HG03159 (cell line): ENCODE measurements at regions not wholly inside any gene's neighbourhood (a gene's known extent, or its start where the extent isn't known, plus 50 kb on each side); places are given as distances from the start of the nearest gene placed in this dataset.

ENCODE experiments used
- ATAC-seq: cut with Tn5 transposase; IDR thresholded peaks from one replicate; pipeline ENCODE4 v1.9.1; 2021; ENCODE audit warnings: mild to moderate bottlenecking, moderate library complexity; ENCODE audit not compliant: unreplicated experiment

DNA sequence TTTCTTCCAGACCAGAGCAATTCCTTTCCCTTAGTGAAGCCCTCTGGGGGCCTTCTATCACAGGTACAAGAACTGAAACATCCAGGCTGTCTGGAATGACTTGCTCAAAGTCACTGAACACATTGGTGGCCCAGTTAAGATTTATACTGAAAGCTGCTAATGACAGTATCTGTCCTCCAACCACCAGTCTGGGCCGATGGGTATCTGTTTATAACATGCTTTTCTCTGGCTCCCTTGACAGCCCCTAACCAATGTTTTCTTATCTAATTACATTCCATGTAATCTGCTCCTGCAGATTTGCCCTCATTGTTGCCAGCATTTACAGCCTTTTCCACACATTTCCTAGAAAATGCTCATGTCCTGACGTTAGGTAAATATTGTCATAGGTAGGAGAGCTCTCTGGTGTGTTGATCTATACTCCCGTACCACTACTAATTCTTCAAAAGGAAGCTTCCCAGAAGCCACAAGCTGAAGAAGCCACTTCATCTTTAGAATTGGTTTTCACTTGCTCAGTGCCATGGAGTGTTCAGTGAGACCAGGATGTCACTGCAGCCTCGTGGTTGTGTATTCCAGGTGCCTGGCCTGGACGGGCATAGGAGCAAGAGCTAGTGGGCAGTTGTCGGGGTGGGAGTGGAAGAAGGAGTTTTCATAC, 163.9 kb downstream of the TSEN15 start:
- ATAC-seq, result no peak

DNA sequence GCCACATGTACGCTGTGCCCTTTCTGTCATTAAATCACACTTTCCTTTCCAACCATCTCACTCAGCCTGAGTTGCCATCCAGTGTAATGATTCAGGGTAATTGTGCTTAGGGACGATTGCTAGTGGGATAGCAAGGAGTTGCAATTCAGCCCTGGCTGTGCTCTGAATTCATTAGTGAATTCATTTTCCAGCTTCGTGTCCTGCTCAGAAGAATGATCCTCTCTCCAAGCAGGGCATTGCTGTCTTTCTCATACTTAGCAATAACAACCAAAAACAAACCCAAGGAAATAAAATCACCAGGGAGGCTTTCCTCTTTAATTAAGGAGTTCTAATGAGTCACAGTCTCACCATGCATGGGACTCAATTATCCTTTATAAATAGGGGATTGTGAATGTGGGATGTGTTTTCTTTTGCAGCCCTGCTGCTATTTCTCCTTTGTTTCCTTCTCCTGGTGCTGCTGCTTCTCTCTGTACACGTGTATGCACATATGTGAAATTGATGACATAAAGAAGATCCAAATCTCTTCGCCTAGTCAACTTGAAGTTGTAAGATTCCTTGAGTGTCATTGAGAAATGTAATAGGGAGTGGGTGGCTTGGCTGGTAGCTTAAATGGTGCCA, 167.0 kb downstream of the TSEN15 start:
- ATAC-seq, result no peak

DNA sequence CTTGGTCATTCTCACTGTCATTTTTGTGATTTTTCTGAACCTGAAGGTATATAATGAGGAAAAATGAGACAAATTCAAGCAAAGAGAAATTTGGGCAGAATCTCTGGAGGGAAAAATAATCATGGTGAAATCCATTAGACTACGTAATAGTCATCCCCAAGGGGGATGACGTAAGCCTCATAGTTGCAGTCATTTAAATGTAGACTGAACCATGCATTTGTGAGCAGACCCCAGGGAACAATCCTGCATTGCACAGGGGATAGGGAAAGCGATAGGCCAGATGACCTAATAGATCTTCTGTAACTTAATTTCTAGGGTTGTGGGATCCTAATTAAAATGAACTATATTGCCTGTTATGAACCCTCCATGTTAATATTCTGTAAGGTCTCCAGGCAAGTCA, 167.4 kb upstream of the C1orf21 start:
- no peak for ATAC-seq

DNA sequence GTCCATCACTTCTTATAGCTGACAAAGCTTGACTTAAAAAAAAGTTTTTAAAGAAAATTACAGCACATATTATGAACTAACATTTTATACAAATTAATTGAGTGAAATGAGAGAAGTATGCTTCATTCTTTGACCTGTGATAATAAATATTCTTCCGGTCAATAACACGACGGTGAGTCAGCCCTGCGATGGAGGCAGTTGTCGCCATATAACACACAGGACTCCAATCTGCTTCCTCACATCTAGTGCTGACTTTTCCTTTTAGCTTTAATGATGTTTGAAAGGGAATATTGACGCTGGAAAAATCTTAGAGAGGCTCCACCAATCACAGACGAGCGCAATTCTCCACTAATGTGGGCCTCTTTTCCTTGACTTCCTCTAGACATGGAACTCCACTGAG, 166.9 kb upstream of the C1orf21 start:
- no peak for ATAC-seq

DNA sequence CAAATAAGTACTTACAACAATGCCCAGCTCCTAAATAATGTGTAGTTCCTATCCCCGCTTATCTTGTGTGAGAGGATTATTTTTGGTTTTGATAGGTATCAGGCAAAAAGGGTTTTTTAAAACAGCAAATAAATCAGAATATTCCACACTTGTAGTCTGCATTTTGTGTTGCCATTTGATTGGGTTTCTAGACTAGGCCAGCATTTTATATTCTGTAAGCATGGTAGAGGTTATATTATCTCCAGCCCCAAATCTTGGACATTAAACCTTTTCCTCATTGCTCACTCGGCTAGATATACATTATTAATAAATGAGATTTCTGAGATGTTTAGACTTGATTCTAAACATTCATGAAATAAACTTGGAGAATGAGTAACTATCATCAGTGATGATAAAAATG, 165.7 kb upstream of the C1orf21 start:
- no peak for ATAC-seq

DNA sequence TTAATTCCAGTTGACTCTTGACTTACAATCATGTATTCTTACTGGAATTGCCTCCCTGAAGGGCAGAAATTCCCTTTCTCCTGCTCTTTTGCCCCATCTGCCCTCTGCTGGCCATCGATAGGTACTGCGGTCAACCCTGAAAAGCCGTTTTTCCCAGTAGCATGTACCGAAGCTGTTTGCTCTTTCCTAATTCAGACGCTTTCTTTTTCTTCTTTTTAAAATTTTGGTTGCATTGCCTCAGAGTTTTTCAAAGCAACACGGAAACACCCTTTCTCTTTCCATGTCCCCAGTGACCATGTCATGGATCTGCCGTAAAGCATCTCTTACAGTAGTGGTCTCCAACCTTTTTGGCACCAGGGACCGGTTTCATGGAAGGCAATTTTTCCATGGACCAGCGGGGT, 164.2 kb upstream of the C1orf21 start:
- no peak for ATAC-seq

DNA sequence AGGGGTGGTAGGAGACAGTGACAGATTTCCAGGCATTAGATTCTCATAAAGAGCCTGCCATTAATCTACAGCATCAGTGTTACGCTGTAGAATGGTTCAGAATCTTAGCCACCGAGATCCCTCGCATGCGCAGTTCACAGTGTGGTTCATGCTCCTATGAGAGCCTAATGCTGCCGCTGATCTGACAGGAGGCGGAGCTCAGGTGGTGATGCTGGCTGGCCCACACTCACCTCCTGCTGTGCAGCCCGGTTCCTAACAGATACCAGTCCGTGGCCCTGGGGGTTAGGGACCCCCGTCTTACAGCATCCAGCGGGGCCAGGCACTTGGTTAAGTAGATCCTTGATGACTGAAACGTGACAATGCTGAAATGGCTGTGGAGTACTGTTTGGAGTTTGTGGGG, 163.6 kb upstream of the C1orf21 start:
- ATAC-seq, result no peak

DNA sequence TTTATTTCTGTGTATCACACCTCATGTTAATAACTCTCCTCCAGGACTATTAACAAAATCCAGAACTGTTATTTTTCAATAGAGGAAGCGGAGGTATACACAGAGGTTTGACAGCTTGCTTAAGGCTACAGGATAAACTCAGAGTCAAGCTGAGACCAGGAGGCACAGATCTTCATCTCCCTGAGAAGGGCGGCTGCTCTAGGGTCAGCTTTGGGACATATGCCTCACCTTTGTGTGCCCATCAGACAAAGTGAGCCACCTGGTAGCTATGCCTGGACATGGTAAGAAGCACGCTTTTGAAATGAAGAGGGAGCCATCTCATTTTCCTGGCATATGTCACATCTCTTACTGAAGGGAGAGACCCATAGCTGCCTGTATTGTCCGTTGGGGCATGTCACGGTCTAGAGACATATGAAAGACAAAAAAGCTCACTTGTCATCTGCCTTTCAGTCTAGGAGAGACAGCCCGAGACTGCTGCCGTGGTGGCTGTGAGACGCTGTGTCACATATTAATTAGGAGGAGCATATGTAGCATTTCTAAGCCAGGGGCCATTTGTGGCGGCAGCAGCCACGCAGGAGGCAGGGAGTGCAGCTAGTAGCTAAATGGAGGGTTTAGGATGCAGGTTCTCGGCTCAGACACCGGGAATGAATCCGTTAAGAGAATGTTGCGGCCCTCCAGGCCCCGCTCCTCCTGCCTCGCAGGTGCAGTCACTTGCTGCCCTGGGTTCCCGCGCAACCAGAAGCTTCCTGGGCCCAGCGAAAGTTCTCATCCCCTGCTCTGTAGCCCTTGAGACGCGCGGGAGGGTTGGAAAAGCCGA, 161.3 kb upstream of the C1orf21 start:
- no peak for ATAC-seq

DNA sequence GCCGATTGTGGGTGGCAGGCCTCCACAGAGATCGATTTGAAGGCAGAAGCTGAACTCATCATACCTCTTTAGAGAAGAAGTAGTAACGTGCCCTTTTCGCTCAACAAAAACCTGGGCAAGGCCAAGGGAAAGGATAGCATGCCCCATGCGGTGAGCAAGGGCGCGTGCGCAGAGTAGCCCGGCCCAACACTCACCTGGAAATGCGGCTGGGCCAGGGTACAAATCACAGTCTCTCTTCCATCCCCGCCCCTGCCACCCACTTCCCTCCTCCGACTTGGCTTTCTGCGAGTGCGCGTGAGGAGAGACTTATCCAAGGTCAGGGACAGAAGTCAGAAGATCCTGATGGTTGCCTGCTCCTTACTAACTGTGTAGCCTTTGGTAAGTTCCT, 160.7 kb upstream of the C1orf21 start:
- ATAC-seq, result no peak

DNA sequence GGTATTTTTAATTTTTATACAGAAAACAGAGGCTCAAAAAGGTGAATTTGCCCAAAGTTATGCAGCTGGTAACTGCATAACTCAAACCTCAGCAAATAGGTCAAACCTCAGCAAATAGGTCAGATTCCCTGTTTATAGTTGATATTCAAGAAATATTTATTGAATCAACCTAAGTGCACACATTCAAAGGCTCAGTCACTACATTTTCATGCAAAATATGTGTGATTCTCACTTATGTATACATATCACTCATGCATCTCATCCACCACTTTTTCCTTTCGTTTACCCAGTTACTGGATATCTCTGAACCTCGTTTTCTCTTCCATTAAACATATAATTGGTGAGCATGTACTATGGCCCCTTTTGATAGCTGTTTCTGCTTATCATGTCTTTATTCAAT, 158.3 kb upstream of the C1orf21 start:
- ATAC-seq, result no peak

DNA sequence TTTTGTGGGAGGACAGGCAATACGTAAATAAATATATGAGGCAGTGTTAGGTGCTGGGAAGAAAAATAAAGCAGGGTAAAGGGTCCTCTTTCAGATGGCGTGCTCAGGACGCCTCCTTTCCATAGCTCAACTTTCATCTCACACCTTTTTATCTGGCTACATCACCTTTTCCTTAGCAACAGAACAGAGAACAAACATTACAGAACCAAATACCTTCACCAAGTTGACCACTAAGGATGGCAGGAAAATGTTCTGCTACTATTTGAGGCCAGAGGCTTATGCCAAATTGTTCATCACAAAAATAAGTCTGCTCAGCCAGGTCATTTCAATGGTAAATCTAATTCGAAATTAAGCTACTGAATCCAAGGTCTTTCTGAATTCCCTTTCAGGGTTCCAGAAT, 149.2 kb upstream of the C1orf21 start:
- no peak for ATAC-seq

DNA sequence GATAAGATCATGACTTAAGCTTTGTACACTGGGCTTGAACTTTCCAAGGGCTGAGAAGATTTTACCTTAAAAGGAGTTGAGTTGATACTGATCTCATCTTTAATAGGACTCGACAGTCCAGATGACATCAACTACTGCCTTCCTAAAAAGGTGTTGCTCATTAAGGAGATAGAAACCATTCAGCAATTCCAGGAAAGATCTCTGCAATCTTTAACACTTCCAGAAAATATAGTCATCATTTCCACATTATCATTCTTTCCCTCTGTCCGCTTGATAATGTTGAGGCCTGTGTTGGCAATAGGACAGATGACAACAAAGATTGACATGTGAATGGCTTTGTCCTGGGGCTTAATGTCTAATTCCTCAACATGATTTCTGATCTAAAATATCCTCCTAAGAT, 145.4 kb upstream of the C1orf21 start:
- no peak for ATAC-seq

DNA sequence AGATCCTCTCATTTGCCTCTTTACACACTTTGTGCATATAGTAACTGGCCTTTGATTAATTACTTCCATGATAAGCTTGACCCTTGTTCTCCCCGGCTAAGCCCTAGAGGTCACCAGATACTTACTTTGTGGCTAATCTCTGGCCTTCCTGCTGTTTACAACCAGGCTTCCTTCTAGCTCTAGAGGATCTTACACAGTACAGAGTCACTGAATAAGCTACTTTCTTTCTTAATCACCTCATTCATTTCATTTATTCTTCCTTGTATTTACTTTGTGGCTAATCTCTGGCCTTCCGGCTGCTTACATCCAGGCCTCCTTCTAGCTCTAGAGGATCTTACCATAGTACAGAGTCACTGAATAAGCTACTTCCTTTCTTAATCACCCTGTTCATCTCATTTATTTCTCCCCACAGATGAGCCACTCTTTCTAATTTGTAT, 144.3 kb upstream of the C1orf21 start:
- no peak for ATAC-seq

DNA sequence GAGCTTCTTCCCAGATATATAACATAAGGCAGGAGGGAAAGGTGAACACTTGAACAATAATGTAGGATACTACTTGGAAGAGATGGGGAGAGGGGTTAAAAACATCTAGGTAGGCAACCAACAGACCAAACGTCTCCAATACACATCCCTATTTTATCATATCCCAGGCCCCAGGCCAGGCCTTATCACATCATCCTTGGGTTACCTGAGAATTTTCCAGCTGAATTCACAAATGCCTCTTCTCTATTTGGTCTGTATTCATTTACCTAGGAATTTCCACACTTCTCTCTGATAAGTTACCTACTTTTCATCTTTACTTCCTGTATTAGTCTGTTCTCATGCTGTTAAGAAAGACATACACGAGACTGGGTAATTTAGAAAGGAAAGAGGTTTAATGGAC, 141.9 kb upstream of the C1orf21 start:
- ATAC-seq, result no peak

DNA sequence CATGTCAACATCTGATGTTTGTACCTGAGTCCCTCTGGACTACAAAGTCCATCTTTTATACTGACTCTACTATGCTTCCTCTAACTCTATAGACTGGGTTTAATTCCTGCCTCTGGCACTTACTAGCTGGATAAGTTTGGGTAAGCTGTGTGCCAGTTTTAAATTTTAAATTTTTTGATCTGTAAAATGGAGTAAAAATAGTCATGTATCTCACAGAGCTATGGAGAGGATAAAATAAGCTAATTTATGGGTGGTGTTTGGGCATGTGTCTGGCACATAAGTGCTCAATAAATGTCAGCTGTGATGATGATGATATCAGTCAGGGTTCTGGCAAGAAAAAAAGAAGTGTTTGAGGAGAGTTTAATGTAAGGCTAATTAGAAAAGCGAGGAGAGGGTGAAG, 139.2 kb upstream of the C1orf21 start:
- ATAC-seq, result no peak

DNA sequence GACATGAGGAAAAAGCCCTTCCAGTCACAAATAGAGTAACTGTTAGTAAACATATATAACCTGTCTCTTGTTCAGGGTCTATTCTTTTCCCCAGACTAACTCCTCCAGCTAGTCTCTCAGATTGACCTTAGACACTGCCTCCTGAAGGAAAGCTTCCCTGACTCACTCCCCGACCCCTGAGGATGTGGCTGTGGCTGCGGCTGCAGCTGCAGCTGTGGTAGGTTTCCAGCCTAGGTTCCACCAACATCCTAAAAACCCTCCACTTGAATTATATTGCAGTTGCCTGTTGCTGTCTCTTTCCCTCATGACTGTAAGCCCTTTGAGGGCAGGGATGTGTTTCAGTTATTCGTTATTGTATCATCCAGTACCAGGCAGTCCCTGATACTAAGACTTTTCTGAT, 132.9 kb upstream of the C1orf21 start:
- ATAC-seq, result no peak

DNA sequence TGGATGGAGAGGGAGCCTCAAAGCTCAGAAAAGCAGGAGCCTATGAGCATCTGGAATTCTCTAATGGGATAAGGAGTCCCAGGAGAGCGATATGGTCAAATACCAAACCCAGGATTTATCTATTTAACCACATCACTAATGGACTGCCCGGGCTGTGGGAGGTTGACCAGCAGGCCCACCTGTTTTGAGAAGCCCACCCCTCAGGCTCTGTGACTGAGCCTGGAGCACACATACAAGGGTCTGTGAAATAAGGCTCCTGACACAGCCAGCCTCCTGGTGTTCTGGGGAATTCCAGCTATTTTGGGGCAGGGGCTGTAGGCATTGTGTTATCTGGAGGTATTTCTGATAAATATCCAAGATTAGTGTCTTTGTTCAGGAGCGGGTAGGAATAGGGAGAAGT, 132.0 kb upstream of the C1orf21 start:
- no peak for ATAC-seq

DNA sequence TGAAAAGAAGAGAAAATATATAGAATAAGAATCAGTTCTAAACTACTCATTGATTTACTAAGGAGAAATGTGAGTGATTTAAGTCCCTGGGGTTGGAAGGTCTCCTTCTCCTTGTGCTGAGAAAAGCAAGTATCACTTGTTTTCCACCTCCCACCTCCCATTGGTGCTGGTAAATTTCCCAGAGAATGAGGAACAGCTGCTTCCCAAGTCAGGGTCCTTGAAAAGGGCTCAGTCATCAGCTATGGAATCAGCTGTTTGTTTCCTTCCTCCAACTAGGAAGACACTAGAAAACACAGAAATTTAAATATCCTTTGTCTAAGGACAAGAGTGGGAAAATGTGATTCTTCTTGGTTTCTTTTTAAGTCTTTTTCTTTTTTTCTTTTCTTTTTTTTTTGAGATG, 131.3 kb upstream of the C1orf21 start:
- ATAC-seq, result no peak

DNA sequence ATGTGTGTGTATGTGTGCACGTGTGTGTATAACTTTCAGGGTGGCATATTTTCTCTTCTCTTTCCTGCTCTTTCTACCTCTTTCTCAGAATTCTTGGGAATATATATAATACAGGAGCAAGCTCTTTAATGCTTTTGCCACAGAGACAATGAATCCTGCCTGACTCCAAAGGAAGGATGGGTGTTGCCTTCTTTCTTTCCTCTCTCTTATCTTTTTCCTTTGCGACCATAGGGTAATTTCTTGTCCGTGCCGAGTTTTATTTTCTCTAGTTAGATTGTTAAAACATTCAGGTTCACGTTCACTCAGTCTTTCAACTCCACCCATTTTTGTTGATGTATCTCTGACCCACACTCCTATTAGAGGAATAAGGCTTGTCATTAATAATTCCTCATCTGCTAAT, 129.0 kb upstream of the C1orf21 start:
- ATAC-seq, result no peak

DNA sequence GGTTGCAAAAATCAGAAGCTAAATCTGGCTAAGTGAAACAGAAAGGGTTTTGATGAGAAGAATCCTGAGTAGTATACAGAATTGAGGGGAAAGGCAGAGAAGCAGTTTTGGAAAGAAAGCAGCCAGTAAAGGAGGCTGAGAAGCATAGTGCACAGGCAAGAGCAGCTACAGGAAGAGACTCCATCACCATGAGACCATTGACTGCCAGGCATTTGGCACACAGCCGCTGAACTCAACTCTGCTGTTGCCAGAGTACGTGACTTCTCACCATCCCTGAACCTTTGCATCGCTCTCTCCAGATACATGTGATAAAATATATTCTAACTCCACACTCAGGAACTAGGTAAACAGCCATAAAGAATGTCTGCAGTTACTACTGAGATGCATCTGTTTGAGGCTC, 128.3 kb upstream of the C1orf21 start:
- ATAC-seq, result no peak

DNA sequence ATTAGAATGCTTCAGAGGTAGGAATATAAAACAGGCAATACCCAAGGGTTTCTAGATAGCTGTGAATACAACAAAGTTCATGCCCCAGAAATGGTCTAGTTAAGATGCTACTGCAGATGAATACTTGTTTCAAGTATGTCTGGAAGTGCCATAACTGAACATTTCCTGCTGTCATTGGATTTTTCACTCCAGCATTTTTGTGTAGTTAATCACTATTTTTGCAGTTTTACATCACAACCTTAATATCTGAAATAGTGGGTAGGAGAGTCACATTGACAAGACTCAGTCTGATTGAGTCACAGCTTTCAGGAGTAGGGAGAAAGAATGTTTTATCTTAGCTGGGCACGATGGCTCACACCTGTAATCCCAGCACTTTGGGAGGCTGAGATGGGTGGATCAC, 126.4 kb upstream of the C1orf21 start:
- no peak for ATAC-seq

DNA sequence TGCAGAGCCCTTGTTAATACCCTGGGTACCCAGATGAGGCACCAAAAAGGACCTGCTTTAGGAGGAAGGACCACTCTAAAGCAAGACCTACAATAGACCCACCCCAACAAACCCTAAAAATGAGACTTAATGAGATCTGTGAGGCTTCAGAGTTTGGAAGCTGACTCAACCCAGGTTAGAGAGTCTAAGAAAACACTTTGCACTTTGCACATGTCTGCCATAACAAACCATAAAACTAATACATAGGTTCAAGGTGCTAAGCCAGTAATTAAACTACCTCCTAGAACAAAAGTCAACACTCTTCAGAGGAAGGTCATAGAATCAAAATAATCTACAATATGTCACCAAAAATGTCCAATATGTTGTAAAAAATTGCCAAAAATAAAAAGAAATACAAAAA, 124.7 kb upstream of the C1orf21 start:
- no peak for ATAC-seq
